Smooth muscle cell (in vitro differentiated cells): ENCODE measurements at regions not wholly inside any gene's neighbourhood (a gene's known extent, or its start where the extent isn't known, plus 50 kb on each side); places are given as distances from the start of the nearest gene placed in this dataset.

Source experiments
- DNase-seq: peaks from one replicate; lab custom pipeline; 2025; ENCODE audit not compliant: unreplicated experiment; lab: John Stamatoyannopoulos, UW
- H2AFZ ChIP-seq: fragments of 200-600 bp; sonication (generic); 2 replicates; pipeline ENCODE4 v1.6.0; 2016; ENCODE audit warnings: antibody characterized with exemption, low read depth, mild to moderate bottlenecking
- H3F3A ChIP-seq: fragments of 200-600 bp; sonication (generic); 2 replicates; pipeline ENCODE4 v1.6.0; 2017; ENCODE audit warnings: antibody characterized with exemption, low read depth
- H3K27ac ChIP-seq: fragments of 200-600 bp; sonication (generic); 2 replicates; pipeline ENCODE4 v1.5.1; 2016; ENCODE audit warnings: low read depth, mild to moderate bottlenecking
- H3K27me3 ChIP-seq: fragments of 200-600 bp; sonication (generic); 2 replicates; pipeline ENCODE4 v1.6.1; 2016; ENCODE audit warnings: low read depth, mild to moderate bottlenecking
- H3K36me3 ChIP-seq: fragments of 200-600 bp; sonication (generic); 2 replicates; pipeline ENCODE4 v1.5.1; 2016; ENCODE audit warnings: low read depth
- H3K4me1 ChIP-seq: fragments of 200-600 bp; sonication (generic); 2 replicates; pipeline ENCODE4 v1.5.1; 2016; ENCODE audit warnings: low read depth
- H3K4me2 ChIP-seq: fragments of 200-600 bp; sonication (generic); 2 replicates; pipeline ENCODE4 v1.6.0; 2016; ENCODE audit warnings: mild to moderate bottlenecking
- H3K4me3 ChIP-seq: fragments of 200-600 bp; sonication (generic); 2 replicates; pipeline ENCODE4 v1.5.1; 2016; ENCODE audit warnings: mild to moderate bottlenecking
- H3K79me2 ChIP-seq: fragments of 200-600 bp; sonication (generic); 2 replicates; pipeline ENCODE4 v1.6.0; 2016; ENCODE audit warnings: low read depth, mild to moderate bottlenecking
- H3K9ac ChIP-seq: fragments of 200-600 bp; sonication (generic); 2 replicates; pipeline ENCODE4 v1.6.0; 2016; ENCODE audit warnings: low read depth
- H3K9me3 ChIP-seq: fragments of 200-600 bp; sonication (generic); replicated peaks from 2 replicates; pipeline ENCODE4 v1.5.1; 2016; ENCODE audit warnings: low read depth
- H4K20me1 ChIP-seq: fragments of 200-600 bp; sonication (generic); 2 replicates; pipeline ENCODE4 v1.6.0; 2016; ENCODE audit warnings: low read depth
- CTCF ChIP-seq: fragments of 200-600 bp; sonication (generic); IDR thresholded peaks from 2 replicates; pipeline ENCODE4 v1.5.1; 2017; ENCODE audit warnings: borderline replicate concordance, mild to moderate bottlenecking, antibody characterized with exemption; ENCODE audit not compliant: insufficient read depth, poor library complexity, severe bottlenecking
- WGBS: methylation state at CpG from one replicate; pipeline ENCODE4 v1.1.7; 2016; ENCODE audit warnings: low lambda C conversion rate; 5-methylcytosine and 5-hydroxymethylcytosine counted together

- no peak overlapping the region for H3K4me3 ChIP-seq
- WGBS, result 91% methylated on average over 2 of the region's 2 CpGs
- H3K27me3 ChIP-seq, result no peaks in the 10 kb centered on the region
- no peaks in the 10 kb centered on the region for H3K79me2 ChIP-seq
- H3K9ac ChIP-seq, result no peak overlapping the region
- H3K27ac ChIP-seq, result peak overlapping the region; percentile 84
- H3F3A ChIP-seq, result peaks cover 17% of the 10 kb centered on the region
- DNase-seq, result no peak
- no peaks in the 10 kb centered on the region for H3K9me3 ChIP-seq
- H2AFZ ChIP-seq, result peak overlapping the region; percentile 41
- H3K4me1 ChIP-seq, result peaks cover 7% of the 10 kb centered on the region
- peak overlapping the region; percentile 9 for H3K4me2 ChIP-seq
- H3K36me3 ChIP-seq, result no peaks in the 10 kb centered on the region
- no peak for TF ChIP-seq CTCF
- no peaks in the 10 kb centered on the region for H4K20me1 ChIP-seq
Observed at GRCh38 chr6:82015043-82015442, 232.5 kb downstream of the IBTK start.

GRCh38 chr6:82013561-82014530 lies 233.7 kb downstream of the IBTK start:
- Histone ChIP-seq H3K4me1 (peaks cover 7% of the 10 kb centered on the region), H3K27me3 (no peaks in the 10 kb centered on the region), H2AFZ (peak overlapping the region; percentile 9), H3F3A (peaks cover 17% of the 10 kb centered on the region), H3K4me2 (peak overlapping the region; percentile 9), H3K36me3 (no peaks in the 10 kb centered on the region), H3K27ac (peak overlapping the region; percentile 84), H3K79me2 (no peaks in the 10 kb centered on the region), H3K9me3 (no peaks in the 10 kb centered on the region), H4K20me1 (no peaks in the 10 kb centered on the region), H3K9ac (peak overlapping the region; percentile 21), H3K4me3 (no peak overlapping the region)
- 48% methylated on average over 3 of the region's 3 CpGs for WGBS
- no peak for TF ChIP-seq CTCF
- DNase-seq, result no peak

- H2AFZ ChIP-seq, result no peak overlapping the region
- no peaks in the 10 kb centered on the region for H3K36me3 ChIP-seq
- H3K9me3 ChIP-seq, result peaks cover 8% of the 10 kb centered on the region
- H4K20me1 ChIP-seq, result no peaks in the 10 kb centered on the region
- TF ChIP-seq CTCF, result peak; percentile 61
- no peak overlapping the region for H3K4me3 ChIP-seq
- no peaks in the 10 kb centered on the region for H3F3A ChIP-seq
- no peaks in the 10 kb centered on the region for H3K27me3 ChIP-seq
- H3K4me1 ChIP-seq, result no peaks in the 10 kb centered on the region
- DNase-seq, result no peak
- no peaks in the 10 kb centered on the region for H3K79me2 ChIP-seq
- no peak overlapping the region for H3K9ac ChIP-seq
- no peak overlapping the region for H3K4me2 ChIP-seq
- WGBS, result 64% methylated on average over 5 of the region's 5 CpGs
- H3K27ac ChIP-seq, result no peak overlapping the region
Observed at GRCh38 chr6:82006027-82006738, 241.4 kb downstream of the IBTK start.
